H4 (cell line): ENCODE measurements at regions not wholly inside any gene's neighbourhood (a gene's known extent, or its start where the extent isn't known, plus 50 kb on each side); places are given as distances from the start of the nearest gene placed in this dataset.
"Not testable (repeated sequence)": the region's sequence is repeated elsewhere in the genome, so short reads cannot be mapped to it uniquely, and the experiment has no call there.

Experiments used
- DNase-seq: peaks from one replicate; pipeline ENCODE4 v3.0.0-alpha.2; 2015; ENCODE audit warnings: low spot score

DNA sequence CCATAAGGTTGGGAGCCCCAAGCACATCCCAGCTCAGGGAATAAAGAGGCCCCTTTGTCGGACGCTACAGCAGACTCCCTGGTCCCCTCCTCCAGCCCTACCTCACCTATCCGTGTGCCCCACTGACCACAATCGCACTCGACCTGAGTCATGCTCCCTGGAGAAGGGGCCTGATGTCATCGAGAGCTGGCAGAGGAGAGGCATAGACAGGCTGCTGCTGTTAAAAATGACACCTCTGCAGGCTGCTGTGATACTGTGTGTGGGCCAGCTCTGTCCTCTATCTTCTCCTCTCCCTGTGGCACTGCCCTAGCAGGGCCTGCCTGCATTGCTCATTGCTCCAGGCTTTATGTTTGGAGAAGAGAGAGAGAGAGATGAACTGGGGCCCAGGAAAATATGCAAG, 123.4 kb upstream of the SYT13 start:
- no peak for DNase-seq

DNA sequence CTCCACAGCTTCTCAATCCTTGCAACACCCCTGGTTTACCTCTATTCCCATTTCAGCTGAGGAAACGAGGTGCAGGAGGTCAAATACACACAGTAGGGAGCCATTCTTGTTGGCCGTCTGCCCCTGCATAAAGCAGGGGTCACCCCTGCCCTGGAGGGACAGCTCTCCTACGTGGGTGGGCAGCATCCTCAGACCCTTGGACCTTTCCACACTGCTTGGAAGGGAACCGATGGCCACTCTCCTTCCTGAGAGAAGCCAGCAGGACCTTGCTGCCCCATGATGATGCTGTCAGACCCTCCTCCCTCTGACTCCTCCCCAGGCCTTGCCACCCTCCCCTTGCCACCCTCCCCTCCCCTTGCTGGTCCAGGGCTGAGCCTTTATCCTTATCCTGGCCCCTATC, 121.1 kb upstream of the SYT13 start:
- DNase-seq, result no peak

DNA sequence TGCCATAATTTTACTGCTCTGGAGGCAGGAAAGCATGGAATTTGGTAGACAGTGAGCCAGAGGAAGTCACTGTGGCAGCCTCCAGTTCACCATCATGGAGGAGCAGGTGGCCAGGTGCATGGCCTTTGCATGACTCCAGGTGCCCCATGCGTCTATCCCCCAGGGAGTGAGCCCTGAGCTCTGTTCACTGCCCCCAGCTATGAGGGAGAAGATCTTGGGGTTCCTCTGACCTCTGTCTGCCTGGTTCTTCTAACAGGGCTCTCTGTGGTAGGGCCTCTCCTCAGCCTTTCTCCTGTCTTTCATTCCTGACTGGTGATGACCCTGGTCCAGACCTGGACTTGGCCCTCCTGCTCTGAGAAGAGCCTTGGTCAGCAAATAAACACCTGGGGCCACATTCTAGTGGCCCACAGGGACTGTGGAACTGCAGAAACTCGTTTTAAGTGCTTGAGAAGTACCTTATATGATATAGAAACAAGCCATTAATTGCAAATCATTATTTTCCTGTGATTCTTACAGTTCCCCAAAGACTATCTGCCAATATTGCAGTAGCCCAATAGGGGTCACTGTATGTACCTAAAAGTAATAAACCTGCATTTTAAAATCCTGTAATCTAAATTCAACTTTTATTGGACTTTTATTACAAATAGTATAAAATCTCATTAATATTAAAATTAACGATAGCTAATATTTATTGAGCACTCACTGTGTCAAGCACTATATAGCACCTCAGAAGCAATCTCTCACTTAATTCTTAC, 120.0 kb upstream of the SYT13 start:
- DNase-seq, result no peak

DNA sequence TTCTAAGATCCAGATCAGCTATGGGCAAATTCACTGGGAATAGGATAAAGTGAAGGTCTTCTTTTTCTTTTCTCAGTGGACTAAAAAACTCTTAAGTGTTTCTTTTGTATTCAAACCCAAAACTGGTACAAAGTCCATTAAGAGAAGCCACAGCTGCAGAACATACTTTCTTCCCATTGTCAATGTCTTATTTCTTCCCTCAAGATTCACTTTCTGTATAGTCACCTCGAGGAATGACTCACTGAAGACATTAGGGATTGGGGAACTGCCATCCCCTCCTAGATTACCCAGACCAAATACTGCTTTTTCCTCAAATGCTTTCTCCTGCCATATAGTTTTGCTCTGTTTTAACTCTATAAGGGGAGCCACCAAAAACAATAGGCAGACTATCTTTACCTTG, 117.4 kb upstream of the SYT13 start:
- not testable (repeated sequence) for DNase-seq

DNA sequence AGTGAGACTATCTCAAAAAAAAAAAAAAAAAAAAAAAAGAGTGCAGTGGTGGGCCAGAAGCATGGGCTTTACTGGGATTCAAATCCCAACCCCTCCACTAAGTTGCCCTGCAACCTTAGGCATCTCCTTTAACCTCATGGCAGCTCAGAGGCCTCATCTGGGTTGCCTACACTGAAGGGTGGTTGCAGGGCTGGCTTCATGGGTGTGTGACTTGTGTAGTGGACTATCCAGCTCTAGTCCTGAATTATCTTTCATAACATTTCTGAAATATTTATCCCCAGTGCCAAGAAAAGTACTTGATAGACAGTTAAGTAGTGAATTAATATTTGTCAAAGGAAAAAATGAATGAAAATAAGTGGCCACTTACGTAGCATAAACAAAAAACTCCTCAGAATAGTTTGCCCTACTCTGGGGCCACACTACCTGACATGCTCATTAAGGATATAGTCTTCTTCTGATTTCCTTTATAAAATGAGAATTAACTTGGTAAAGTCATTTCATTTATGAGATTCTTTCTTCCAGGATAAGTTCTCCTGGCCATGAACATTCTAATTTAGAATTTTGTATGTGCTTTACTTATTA, 116.0 kb upstream of the SYT13 start:
- no peak for DNase-seq

DNA sequence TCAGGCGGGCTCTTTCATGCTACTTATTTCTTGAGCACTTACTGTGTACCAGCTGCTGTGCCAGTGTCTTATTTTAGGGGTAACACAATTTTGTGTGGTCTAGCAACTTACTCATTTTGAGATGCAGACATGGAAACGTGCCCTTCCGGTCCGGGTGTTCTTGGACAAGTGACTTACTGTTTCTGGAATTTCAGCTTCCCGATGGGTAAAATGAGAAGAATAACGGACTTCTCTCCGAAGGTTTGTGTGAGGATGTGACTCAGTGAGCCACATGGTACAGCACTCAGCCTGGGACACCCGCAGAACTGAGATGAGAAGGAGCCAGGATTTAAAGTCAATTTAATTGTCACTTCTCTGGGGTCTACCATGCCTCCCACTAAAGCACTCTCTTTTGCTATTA, 114.5 kb upstream of the SYT13 start:
- peak; percentile 73 for DNase-seq

DNA sequence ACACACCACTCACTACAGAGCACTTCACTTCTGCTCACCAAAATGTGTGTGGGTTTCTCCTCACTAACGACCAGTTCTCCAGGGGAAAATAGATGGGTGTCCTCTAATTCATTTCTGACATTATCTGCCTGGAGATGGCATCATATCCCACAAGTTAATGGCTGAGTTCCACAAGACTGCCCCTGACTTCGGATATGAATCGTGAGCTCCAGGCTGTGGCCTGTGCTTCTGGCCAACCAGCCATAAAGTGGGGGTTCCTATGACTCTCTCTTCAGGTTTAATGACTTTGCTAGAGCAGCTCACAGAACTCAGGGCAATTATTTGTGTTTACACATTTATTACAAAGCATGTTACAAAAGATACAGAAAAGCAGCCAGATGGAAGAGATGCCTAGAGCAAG, 113.0 kb upstream of the SYT13 start:
- no peak for DNase-seq

DNA sequence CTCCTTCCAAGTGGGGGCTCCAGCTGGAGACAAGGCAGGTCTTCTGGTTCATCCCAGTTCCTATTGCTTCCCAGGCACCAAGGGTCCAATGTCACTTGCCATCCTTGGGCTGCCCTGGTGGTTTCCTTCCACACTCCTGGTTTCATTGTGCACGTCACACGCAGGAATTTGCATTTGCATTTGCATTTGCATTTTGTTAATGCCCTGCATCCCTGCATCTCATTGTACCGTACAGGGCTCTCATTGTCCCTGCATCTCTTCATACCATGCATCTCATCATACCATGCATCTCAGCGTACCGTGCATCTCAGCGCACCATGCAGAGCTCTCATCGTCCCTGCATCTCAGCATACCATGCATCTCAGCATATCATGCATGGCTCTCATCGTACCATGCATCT, 112.2 kb upstream of the SYT13 start:
- no peak for DNase-seq

DNA sequence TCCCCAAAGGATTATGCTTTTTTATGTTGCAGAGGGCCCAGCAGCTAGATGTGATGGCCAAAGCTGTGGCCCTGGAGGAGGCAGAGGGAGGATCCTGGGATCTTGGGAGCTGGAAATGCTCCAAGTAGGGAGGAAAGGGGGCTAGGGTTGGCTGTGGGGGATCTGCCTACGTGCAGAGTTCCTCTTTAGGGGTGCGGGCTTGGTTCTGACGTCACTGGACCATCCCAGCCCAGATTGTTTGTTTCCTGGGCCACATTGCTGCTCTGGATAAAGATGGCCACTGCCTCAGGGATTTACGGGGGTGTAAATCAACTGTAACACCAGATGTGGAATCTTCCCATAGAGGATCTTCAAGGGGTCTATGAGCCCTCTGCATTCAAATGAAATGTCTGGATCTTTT, 110.3 kb upstream of the SYT13 start:
- no peak for DNase-seq

DNA sequence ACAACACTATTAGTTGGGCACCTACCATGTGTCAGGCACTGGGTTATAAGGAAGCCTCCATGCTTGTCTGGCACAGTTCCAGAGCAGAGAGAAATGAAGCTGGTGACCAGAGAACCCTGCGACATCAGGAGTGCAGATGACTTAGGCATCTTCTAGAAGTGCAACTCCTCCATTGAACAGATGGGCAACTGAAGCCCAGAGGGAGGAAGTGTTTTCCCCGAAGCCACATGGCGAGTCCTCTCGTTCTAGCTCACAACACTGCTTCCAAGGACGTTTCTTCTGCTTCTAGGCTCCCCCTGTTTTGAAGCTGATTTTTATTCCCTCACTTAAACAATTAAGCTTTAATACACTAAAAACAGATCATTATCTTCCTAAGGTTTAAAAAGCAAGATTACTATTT, 109.8 kb upstream of the SYT13 start:
- DNase-seq, result no peak

DNA sequence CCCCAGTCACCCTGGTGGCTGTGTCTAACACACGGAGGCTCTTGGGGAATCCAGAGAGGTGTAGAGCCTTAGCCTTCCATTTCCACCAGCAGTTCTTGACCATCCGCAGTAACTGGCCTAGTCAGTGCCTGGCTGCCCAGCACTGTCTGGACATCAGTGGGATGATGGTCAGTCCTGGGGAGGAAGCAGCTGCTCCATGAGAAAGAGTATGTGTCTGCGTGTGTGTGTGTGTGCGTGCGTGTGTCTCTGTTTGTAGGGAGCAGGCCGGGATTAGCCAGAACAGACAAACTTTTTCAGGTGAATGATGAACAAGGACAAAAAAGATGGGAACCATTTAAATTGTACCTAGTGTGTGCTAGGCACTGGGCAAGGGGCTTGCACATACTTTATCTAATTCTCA, 109.3 kb upstream of the SYT13 start:
- DNase-seq, result no peak

DNA sequence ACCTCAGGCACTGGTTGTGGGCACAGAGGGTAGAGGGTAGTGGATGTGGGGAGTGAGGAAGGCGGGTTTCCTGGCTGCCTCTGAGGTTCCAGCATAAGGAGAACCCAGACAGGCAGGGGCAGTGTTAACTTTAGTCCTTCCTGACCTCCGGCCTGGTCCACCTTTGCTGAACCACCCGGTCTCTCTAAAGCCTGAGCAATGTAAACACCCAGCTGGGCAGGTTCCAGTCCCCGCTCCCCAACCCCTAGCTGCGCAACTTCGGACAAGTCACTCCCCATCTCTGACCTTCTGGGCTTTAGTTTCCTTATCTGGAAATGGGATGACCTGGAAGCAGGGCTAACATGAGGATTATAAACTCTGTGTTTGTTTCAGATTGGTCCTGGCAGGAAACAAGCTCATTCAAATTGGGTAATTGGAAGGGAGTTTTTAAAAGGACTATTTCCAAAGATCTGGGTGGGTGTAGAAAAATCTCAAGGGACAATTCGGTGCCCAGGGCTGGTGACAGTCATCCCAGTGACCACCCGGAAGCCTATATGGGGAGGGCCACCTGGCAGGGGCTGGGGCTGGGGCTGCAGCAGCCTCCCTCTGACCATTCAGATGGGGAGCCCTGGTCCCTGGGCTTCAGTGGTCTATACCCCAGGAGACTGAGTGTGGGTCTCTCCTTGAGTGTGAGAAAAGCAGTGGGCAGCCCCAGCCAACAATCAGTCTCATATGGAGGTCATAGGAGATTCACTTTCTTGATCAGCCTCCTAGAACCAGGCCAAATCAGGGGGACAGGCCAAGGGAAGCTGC, 108.3 kb upstream of the SYT13 start:
- DNase-seq, result no peak

DNA sequence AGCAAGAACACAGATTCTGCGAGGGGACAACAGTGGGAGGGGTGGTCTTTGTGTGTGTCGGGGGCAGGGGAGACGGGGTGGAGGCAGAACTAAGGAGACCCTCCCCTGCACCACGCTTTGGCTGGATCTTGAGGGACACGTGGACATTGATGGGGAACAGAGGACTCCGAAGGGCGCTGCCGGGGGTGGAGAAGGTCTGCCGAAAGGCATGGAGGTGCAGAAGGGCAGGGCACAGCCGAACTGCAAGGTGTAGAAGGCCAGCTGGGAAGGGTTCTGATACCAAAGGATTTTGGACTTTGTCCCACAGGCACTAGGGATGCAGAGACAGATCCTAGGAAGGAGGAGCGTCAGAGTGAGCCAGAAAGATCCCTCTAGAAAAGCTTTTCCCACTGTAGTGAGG, 107.7 kb upstream of the SYT13 start:
- DNase-seq, result no peak

DNA sequence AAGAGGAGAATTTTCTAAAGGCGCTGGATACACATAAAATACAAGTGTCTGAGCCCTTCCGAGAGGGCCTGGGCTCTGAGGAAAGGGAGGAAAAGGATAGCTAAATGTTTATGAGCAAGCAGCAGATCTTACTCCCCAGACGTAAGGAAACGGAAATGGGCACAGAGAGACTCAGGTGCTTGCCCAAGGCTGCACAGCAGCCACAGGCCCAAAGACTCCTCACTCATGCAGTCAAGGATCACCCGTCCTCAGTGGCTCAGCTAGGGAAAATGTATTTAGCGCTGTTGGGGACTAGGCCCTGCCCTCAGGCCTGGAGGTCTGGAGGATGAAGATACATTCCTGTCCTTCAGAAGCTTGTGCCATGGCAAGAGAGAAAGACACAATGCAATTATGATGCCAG, 107.2 kb upstream of the SYT13 start:
- DNase-seq, result no peak

DNA sequence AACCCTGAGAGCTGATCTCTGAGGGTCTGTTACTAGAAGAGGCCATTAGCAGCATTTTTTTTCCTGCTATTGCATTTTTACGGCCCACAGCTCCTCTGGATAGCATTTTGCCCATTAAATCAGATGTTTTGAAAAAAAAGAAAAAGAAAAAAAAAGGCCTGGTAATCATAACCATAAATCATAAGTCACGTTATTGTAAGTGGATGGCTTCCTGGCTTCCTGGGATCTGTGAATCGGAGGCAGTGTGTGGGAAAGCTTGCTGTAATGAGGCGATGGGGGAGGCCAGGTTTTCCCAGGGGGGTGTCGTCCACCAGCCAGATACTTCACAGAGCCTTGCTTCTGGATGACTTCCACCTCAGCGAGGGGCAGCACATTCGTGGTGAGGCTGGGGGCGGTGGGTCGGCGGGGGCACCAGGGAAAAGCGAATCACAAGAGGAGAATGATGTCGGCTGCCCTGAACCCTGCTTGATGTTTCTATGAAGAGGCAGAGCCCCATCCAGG, 106.5 kb upstream of the SYT13 start:
- no peak for DNase-seq

DNA sequence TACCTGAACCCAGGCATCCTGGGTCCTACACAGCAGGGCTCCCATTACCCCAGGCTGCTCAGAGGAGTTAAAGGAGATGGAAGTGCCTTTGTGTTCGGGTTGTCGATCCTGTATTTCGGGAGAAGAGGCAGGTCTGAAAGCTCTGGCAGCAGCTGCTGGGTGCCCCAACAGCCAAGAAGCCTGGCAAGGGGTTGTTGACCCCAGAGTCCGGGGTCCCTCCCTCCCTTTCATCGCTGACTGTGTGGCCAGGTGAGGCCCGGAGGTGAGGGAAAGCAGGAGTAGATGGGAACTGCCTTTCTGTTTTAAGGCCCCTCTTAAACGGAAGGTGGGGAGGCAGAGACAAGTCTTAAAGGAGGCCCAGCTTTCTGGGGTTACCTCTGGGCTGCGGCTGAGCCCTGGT, 106.0 kb upstream of the SYT13 start:
- no peak for DNase-seq

DNA sequence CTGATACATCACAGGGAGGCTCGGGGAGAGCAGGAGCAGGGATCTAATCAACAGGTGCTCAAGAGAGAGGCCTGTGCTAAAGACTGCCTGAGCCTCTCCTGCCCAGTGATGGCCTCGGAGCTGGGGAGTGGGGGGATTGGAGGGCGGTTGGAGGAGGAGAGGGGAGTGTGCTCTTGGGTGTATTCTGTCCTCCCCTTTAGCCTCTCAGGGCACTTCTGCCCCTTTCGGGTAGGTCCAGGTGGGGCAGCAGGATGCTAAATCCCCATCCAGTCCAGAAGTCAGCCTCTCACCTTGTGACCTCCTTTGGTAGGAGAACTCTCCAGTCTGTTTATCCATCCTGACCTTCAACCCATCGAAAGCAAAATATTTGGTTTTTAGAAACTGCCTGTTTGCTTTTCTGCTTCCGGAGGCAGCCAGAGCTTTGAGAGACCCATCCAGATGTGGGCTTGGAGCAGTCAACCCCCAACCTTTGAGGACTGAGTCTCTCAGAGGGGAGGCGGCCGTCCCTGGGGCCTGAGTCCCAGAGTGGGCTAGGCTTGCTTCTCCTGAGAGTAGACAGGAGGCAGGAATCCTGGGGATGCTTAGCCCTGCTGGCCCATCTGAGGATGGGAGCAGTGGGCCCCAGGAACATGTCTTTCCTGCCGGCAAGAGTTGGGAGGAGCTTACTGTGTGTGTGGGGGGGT, 105.2 kb upstream of the SYT13 start:
- no peak for DNase-seq

DNA sequence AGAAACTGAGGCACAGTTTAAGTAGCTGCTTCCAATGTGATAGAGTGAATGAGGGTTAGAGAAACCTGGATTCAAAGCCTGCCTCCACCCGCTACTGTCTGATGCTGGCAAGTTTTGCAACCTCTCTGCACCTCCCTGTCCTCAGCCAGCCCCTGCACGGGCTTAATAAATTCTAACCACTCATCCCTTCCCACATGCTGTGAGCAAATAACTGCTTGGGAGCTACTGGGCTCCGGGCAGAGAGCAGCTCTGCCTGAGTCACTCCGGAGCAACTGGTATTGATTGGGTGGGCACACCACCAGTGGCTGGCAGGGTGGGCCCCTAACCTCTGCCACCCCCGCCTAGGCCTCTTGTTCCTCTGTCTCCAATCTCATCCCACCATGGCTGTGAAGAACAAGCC, 104.3 kb upstream of the SYT13 start:
- no peak for DNase-seq

DNA sequence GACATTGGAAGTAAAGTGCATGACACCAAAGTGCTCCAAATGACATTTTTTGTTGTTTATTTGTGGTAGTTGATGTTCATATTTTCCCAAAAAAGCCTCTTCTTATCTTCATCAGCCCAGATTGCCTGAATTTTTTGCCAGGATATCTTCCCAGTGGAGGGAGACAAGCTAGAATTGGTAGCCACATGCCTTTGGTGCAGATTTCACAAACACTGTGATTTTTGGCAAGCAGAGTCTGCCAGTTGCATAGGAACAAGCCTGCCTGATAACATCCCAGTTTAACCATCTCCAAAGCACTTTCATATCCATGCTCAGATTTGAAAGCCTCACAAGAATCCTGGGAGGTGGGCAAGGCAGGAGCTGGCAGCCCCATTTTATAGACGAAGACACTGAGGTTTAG, 102.3 kb upstream of the SYT13 start:
- DNase-seq, result no peak

DNA sequence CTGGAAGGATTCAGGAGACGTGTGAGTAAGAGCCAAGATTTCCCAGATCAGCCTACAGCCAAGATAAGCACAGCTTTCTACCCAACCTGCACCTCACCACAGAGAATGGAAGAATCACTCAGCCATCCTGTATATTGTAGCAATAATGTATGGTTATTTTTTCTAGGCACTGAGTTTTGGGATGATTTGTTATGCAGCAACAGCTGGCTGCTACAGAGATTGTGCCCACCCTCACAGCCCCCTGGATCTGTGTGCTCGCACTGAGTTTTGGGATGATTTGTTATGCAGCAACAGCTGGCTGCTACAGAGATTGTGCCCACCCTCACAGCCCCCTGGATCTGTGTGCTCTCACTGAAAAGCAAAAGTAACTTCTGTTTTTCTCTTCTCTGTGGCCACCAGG, 101.7 kb upstream of the SYT13 start:
- DNase-seq, result not testable (repeated sequence)

DNA sequence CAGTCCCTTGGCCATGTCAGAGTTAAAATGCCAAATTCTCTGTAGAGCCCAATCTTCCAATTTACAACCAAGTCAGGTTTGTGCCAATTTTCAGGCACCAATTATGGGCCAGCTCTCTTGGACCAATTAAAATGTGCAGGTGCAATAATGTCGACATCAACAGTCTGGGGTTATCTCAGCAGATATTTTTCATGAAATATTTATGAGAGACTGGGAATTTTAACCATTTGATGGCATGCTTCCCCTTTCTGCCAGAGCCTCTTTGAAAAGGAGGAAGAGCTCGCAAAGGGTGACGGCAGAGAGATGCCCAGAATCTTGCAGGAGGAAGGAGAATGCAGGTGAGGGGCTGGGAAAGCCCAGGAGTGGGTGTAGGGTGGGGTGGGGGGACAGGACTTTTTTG, 100.8 kb upstream of the SYT13 start:
- DNase-seq, result no peak

DNA sequence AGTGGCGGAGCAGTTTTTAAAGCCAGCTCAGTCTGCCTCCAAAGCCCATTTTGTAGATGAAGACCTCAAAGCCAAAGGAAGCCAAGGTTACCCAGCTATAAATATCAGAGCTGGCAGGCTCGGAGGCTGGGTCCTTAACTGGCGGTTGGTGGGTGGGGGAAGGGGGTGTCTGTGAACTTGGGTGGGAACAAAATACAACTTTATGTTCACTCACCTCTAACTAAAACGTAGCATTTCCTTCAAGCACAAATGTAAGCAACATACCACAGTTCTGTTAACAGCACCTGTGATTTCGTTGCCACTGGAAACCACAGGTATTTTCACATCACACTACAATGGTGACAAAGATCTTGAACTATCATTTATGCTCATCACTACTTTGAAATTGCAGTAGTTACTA, 99.7 kb upstream of the SYT13 start:
- no peak for DNase-seq
